OCI-LY3 (cell line): ENCODE measurements at regions not wholly inside any gene's neighbourhood (a gene's known extent, or its start where the extent isn't known, plus 50 kb on each side); places are given as distances from the start of the nearest gene placed in this dataset.
"Not testable (repeated sequence)": the region's sequence is repeated elsewhere in the genome, so short reads cannot be mapped to it uniquely, and the experiment has no call there.

Source experiments
- H2AFZ ChIP-seq: fragments of 200-600, 300-600 bp; shearing (Covaris generic); 2 replicates; pipeline ENCODE4 v1.6.0; 2014; ENCODE audit warnings: antibody characterized with exemption, low read depth, low read length
- H3K27ac ChIP-seq: fragments of 200-600, 300-600 bp; sonication (generic); 2 replicates; pipeline ENCODE4 v1.5.1; 2014; ENCODE audit warnings: mild to moderate bottlenecking, low read length, moderate library complexity, mixed read lengths
- H3K27me3 ChIP-seq: fragments of 200-600, 300-600 bp; sonication (generic); 2 replicates; pipeline ENCODE4 v1.6.1; 2014; ENCODE audit warnings: low read depth, low read length, mixed read lengths
- H3K36me3 ChIP-seq: fragments of 200-600, 300-600 bp; sonication (generic); replicated peaks from 2 replicates; pipeline ENCODE3; 2014; ENCODE audit warnings: low read depth, low read length, mixed read lengths
- H3K4me1 ChIP-seq: fragments of 300-600, 200-600 bp; sonication (generic); 2 replicates; pipeline ENCODE4 v1.6.1; 2014; ENCODE audit warnings: low read length, mixed read lengths
- H3K4me2 ChIP-seq: fragments of 200-600, 300-600 bp; sonication (generic); 2 replicates; pipeline ENCODE4 v1.6.1; 2014; ENCODE audit warnings: low read length, mixed read lengths
- H3K4me3 ChIP-seq: fragments of 300-600, 200-600 bp; sonication (generic); 2 replicates; pipeline ENCODE4 v1.5.1; 2014; ENCODE audit warnings: antibody characterized with exemption, mild to moderate bottlenecking, low read length, moderate library complexity
- H3K79me2 ChIP-seq: fragments of 300-600, 200-600 bp; shearing (Covaris generic); 2 replicates; pipeline ENCODE4 v1.6.1; 2014; ENCODE audit warnings: mild to moderate bottlenecking, low read length, mixed read lengths
- H3K9ac ChIP-seq: fragments of 300-600, 200-600 bp; shearing (Covaris generic); 2 replicates; pipeline ENCODE4 v1.6.0; 2014; ENCODE audit warnings: mild to moderate bottlenecking, low read length, moderate library complexity
- H3K9me3 ChIP-seq: fragments of 200-600, 300-600 bp; shearing (Covaris generic); 2 replicates; pipeline ENCODE4 v1.6.1; 2014; ENCODE audit warnings: low read length, mixed read lengths; ENCODE audit not compliant: insufficient read depth
- H4K20me1 ChIP-seq: fragments of 200-600, 300-600 bp; sonication (generic); 2 replicates; pipeline ENCODE4 v1.6.1; 2016; ENCODE audit warnings: low read length, mixed read lengths; ENCODE audit not compliant: insufficient read depth
- CTCF ChIP-seq: fragments of 200-600, 300-600 bp; sonication (generic); IDR thresholded peaks from 2 replicates; pipeline ENCODE4 v1.5.1; 2014; ENCODE audit warnings: antibody characterized with exemption, low read length, low read depth
- EZH2phosphoT487 ChIP-seq: fragments of 200-600 bp; shearing (Covaris generic); IDR thresholded peaks from 2 replicates; pipeline ENCODE4 v1.6.1; 2018; ENCODE audit warnings: antibody characterized with exemption, mixed run types, low read depth

DNA sequence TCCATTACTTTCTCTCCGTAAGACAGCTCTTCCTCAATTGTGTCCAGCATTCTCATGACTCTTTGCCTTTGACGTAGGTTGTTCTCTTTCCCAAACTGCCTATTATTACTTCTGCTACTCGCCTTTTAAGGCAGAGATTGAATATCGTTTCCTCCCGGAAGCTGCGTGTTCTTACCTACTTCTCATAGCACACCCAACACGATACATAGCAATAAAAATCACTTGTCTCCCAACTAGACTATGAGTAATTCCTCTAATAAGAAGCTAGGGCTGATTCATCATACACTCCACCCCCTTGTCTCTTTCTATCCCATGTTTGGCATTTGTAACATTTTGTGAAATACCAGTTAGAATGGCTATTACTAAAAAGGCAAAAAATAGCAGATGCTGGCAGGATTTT lies 55.8 kb upstream of the SGIP1 start:
- no peaks in the 10 kb centered on the region for H3K79me2 ChIP-seq
- no peaks in the 10 kb centered on the region for H3K27me3 ChIP-seq
- no peaks in the 10 kb centered on the region for H4K20me1 ChIP-seq
- H3K36me3 ChIP-seq, result no peaks in the 10 kb centered on the region
- TF ChIP-seq CTCF (no peak), EZH2phosphoT487 (no peak)
- H3K4me3 ChIP-seq, result no peak overlapping the region
- H3K9ac ChIP-seq, result no peak overlapping the region
- H3K4me2 ChIP-seq, result no peak overlapping the region
- H3K27ac ChIP-seq, result no peak overlapping the region
- H2AFZ ChIP-seq, result no peak overlapping the region
- H3K4me1 ChIP-seq, result no peaks in the 10 kb centered on the region
- no peaks in the 10 kb centered on the region for H3K9me3 ChIP-seq

DNA sequence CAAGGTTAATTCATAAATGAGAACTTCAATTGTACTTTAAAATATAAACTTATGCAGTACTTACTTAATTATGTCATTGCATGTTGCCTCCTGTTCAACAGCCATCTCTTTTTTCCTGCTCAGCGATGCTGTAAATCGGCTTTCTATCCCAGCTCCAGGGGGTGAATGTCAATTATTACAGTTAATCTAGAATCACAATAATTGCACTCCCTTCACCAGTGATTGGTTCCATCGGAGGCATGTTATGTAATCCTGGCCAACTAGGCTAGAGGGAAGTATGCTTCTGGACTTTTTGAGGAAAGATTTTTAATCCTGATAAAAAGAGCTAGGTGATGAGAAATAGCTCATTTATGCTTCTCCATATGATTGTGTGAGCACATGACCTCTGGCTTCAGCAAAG lies 53.8 kb upstream of the SGIP1 start:
- no peak overlapping the region for H2AFZ ChIP-seq

DNA sequence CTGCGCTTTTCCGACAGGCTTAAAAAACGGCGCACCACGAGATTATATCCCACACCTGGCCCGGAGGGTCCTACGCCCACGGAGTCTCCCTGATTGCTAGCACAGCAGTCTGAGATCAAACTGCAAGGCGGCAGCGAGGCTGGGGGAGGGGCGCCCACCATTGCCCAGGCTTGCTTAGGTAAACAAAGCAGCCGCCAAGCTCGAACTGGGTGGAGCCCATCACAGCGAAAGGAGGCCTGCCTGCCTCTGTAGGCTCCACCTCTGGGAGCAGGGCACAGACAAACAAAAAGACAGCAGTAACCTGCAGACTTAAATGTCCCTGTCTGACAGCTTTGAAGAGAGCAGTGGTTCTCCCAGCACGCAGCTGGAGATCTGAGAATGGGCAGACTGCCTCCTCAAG lies 52.7 kb upstream of the SGIP1 start:
- H3K79me2 ChIP-seq, result not testable (repeated sequence)

More for the DNA sequence above, 53.8 kb upstream of the SGIP1 start:
- H3K9ac ChIP-seq, result no peak overlapping the region
- no peaks in the 10 kb centered on the region for H3K79me2 ChIP-seq
- no peaks in the 10 kb centered on the region for H3K27me3 ChIP-seq
- no peaks in the 10 kb centered on the region for H3K36me3 ChIP-seq
- H3K9me3 ChIP-seq, result no peaks in the 10 kb centered on the region
- no peaks in the 10 kb centered on the region for H4K20me1 ChIP-seq
- H3K4me2 ChIP-seq, result no peak overlapping the region
- H3K27ac ChIP-seq, result no peak overlapping the region
- H3K4me1 ChIP-seq, result no peaks in the 10 kb centered on the region
- TF ChIP-seq CTCF (no peak), EZH2phosphoT487 (no peak)
- no peak overlapping the region for H3K4me3 ChIP-seq

More for the DNA sequence above, 52.7 kb upstream of the SGIP1 start:
- H3K36me3 ChIP-seq, H3K27ac ChIP-seq, H3K4me1 ChIP-seq, H3K9ac ChIP-seq, H3K4me2 ChIP-seq, H3K9me3 ChIP-seq, H3K27me3 ChIP-seq, H4K20me1 ChIP-seq, H3K4me3 ChIP-seq, H2AFZ ChIP-seq: not testable (repeated sequence)
